22Rv1 (cell line): ENCODE measurements at regions not wholly inside any gene's neighbourhood (a gene's known extent, or its start where the extent isn't known, plus 50 kb on each side); places are given as distances from the start of the nearest gene placed in this dataset.

Experiments
- H3K27ac ChIP-seq: fragments of 450-650 bp; 2 replicates; pipeline ENCODE4 v1.5.1; 2017
- CTCF ChIP-seq: fragments of 450-650 bp; IDR thresholded peaks from 2 replicates; pipeline ENCODE4 v1.5.1; 2017; ENCODE audit warnings: mild to moderate bottlenecking
- ZFX ChIP-seq: fragments of 450-650 bp; IDR thresholded peaks from 2 replicates; pipeline ENCODE4 v1.6.1; 2017; ENCODE audit warnings: antibody characterized with exemption, borderline replicate concordance

GRCh38 chr20:6499566-6499965, 267.9 kb upstream of the BMP2 start:
- H3K27ac ChIP-seq, result no peak overlapping the region
- TF ChIP-seq CTCF (no peak), ZFX (no peak)

- no peak overlapping the region for H3K27ac ChIP-seq
- no peak for TF ChIP-seq ZFX
These were observed 270.6 kb upstream of the BMP2 start for GRCh38 chr20:6496874-6497273.

GRCh38 chr20:6495907-6496306, 271.6 kb upstream of the BMP2 start:
- TF ChIP-seq ZFX, result no peak
- TF ChIP-seq CTCF, result no peak
- no peak overlapping the region for H3K27ac ChIP-seq

- TF ChIP-seq CTCF (no peak), ZFX (no peak)
- H3K27ac ChIP-seq, result no peak overlapping the region
These were observed 275.0 kb upstream of the BMP2 start for GRCh38 chr20:6492271-6493055.

GRCh38 chr20:6490849-6491248, 276.6 kb upstream of the BMP2 start:
- TF ChIP-seq ZFX, result no peak
- H3K27ac ChIP-seq, result no peak overlapping the region

- TF ChIP-seq CTCF, result no peak
- no peak for TF ChIP-seq ZFX
- no peak overlapping the region for H3K27ac ChIP-seq
These were observed 277.9 kb upstream of the BMP2 start for GRCh38 chr20:6489361-6490171.

- TF ChIP-seq CTCF, result no peak
- no peak for TF ChIP-seq ZFX
- H3K27ac ChIP-seq, result no peak overlapping the region
These were observed 282.1 kb upstream of the BMP2 start for GRCh38 chr20:6485351-6485750.

- no peak for TF ChIP-seq ZFX
- no peak for TF ChIP-seq CTCF
These were observed 283.8 kb upstream of the BMP2 start for GRCh38 chr20:6483727-6484126.

More at GRCh38 chr20:6483727-6484126, 283.8 kb upstream of the BMP2 start:
- no peak overlapping the region for H3K27ac ChIP-seq
